Activated CD8-positive, alpha-beta T cell treated with anti-CD3 and anti-CD28 coated beads for 36 hours (primary cell): ENCODE measurements at regions not wholly inside any gene's neighbourhood (a gene's known extent, or its start where the extent isn't known, plus 50 kb on each side); places are given as distances from the start of the nearest gene placed in this dataset.

Experiments
- ATAC-seq: fragments of 200-7000 bp; cut with Tn5 transposase; one replicate; pipeline ENCODE4 v1.10.0; 2021; ENCODE audit warnings: mild to moderate bottlenecking, moderate library complexity
- CTCF ChIA-PET: fragments of 350-600 bp; sonication (Branson Sonifier 250); formaldehyde crosslinking; loops from one replicate; lab custom pipeline; 2021; ENCODE audit warnings: antibody characterized with exemption; lab: Charles Lee
- POLR2A ChIA-PET: fragments of 350-600 bp; sonication (Branson Sonifier 250); formaldehyde crosslinking; loops from one replicate; lab custom pipeline; 2021; ENCODE audit warnings: antibody characterized with exemption; lab: Charles Lee
- DNase-seq: peaks from one replicate; pipeline ENCODE4 v3.0.0-alpha.2; 2020
- H3K27ac Mint-ChIP-seq: one replicate; pipeline ENCODE4 v1.8.0; 2021; ENCODE audit warnings: mild to moderate bottlenecking, mixed read lengths
- H3K27me3 Mint-ChIP-seq: one replicate; pipeline ENCODE4 v1.8.0; 2021; ENCODE audit warnings: mixed read lengths
- H3K36me3 Mint-ChIP-seq: one replicate; pipeline ENCODE4 v1.8.0; 2021; ENCODE audit warnings: low read depth, mixed read lengths
- H3K4me1 Mint-ChIP-seq: one replicate; pipeline ENCODE4 v1.8.0; 2021; ENCODE audit warnings: low read depth, mixed read lengths
- H3K4me3 Mint-ChIP-seq: one replicate; pipeline ENCODE4 v1.8.0; 2021; ENCODE audit warnings: mild to moderate bottlenecking, moderate library complexity, mixed read lengths
- H3K9me3 Mint-ChIP-seq: one replicate; pipeline ENCODE4 v1.8.0; 2021; ENCODE audit warnings: mixed read lengths
- CTCF ChIP-seq: fragments of 200-600 bp; IDR thresholded peaks from one replicate; pipeline ENCODE4 v1.8.0; 2022; ENCODE audit warnings: antibody characterized with exemption, mild to moderate bottlenecking
- intact Hi-C: fragments of 100-400 bp; cut with micrococcal nuclease; formaldehyde crosslinking; loops from one replicate; pipeline ENCODE4 v1.10.0; 2022

DNA sequence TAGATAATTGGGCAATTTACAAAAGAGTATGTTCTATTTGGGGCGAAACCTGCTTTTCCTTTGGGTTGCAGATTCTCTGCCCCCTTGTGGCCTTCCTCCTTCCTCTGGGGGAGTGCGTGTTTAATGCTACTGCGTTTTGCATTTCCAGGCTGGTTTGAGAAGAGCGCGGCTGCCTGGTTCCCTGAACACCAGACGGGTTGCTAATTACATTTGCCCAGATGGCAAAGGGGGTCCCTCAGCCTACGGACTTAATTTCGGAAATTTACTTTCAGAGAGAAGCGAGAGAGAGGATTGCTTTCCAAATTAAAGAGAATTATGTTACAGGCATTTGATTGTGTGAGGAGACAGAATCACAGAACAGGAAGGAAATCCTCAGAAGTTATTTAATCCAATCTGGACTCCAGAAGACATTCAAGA lies 91.9 kb upstream of the JAZF1 start:
- peaks cover 8% of the 10 kb centered on the region for H3K9me3 Mint-ChIP-seq

GRCh38 chr7:28276298-28276697 lies 95.7 kb upstream of the JAZF1 start:
- H3K27me3 Mint-ChIP-seq: peaks cover 15% of the 10 kb centered on the region
- no peak overlapping the region for H3K4me3 Mint-ChIP-seq
- intact Hi-C loops: no loop called here
- ChIA-PET POLR2A (no interaction called here), CTCF (no interaction called here)
- ATAC-seq (no peak), DNase-seq (no peak)
- no peak for TF ChIP-seq CTCF
- no peak overlapping the region for H3K27ac Mint-ChIP-seq
- H3K36me3 Mint-ChIP-seq: peaks cover 4% of the 10 kb centered on the region
- peaks cover 8% of the 10 kb centered on the region for H3K9me3 Mint-ChIP-seq
- H3K4me1 Mint-ChIP-seq: peaks cover 6% of the 10 kb centered on the region

More for the DNA sequence above, 91.9 kb upstream of the JAZF1 start:
- Mint-ChIP-seq H3K4me1 (peaks cover 14% of the 10 kb centered on the region), H3K4me3 (no peak overlapping the region), H3K27ac (no peak overlapping the region), H3K36me3 (peaks cover 4% of the 10 kb centered on the region), H3K27me3 (peaks cover 30% of the 10 kb centered on the region)
- POLR2A ChIA-PET: no interaction called here
- ATAC-seq (no peak), DNase-seq (peak; percentile 48)
- peak; percentile 52 for TF ChIP-seq CTCF
- CTCF ChIA-PET: interaction anchor here (1.0 to 1.2 kb wide), 2 partner anchors 9 to 211 kb away, joined by 3 to 4 read pairs; no protein-coding TSS in a partner anchor
- intact Hi-C loops: no loop called here

DNA sequence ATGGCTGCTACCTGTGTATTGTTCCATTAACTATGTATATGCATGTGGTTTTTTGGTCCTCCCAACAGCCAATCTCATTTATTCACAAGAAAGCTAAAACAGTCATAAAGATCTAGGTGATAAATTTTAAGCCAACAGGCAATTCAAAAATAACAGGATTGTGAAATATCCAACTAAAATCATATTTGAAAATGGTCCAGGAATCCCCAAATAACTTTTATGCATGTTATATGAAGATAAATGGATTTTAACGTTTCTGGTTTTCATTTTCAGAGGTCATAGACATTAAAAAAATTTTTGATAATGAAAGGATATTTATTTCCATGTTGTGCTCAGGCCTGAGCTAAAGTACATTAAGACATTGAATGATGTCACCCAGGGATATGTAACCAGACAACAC lies 96.8 kb upstream of the JAZF1 start:
- Mint-ChIP-seq H3K27ac (no peak overlapping the region), H3K9me3 (peaks cover 8% of the 10 kb centered on the region), H3K36me3 (peaks cover 4% of the 10 kb centered on the region), H3K4me3 (no peak overlapping the region), H3K27me3 (peaks cover 17% of the 10 kb centered on the region), H3K4me1 (peaks cover 3% of the 10 kb centered on the region)
- no peak for DNase-seq
- ATAC-seq: no peak
- intact Hi-C loops: no loop called here
- TF ChIP-seq CTCF: no peak
- ChIA-PET CTCF (interaction anchor here (1.1 kb wide), 1 partner anchor 20 kb away, joined by 3 read pairs; no protein-coding TSS in a partner anchor), POLR2A (no interaction called here)

DNA sequence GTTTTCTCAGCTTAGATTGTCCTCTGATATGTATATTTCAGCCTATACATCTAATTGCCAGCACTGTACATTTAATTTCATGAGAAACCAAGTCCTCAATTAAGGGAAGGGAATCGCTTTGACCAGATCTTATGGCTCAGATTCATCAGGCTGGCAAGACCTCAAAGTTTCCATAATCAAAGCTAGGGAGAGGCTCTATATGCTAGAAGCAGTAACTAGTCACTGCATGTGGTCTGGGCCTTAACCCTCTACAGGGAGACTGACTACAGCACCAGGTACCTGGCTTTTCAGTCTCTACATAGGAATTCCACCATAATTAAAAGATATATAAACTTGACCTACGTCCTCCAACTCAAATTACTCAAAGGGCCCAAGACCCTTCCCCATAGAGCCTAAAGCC lies 97.4 kb upstream of the JAZF1 start:
- Mint-ChIP-seq H3K4me3 (no peak overlapping the region), H3K36me3 (peaks cover 4% of the 10 kb centered on the region), H3K27ac (no peak overlapping the region), H3K27me3 (peaks cover 14% of the 10 kb centered on the region), H3K4me1 (no peaks in the 10 kb centered on the region), H3K9me3 (peaks cover 6% of the 10 kb centered on the region)
- POLR2A ChIA-PET: no interaction called here
- DNase-seq: no peak
- TF ChIP-seq CTCF: no peak
- intact Hi-C loops: no loop called here
- ATAC-seq: no peak
- CTCF ChIA-PET: interaction anchor here (3.3 kb wide), 1 partner anchor 19 kb away, joined by 10 read pairs; no protein-coding TSS in a partner anchor

- Mint-ChIP-seq H3K4me1 (no peaks in the 10 kb centered on the region), H3K4me3 (no peak overlapping the region), H3K36me3 (no peaks in the 10 kb centered on the region), H3K9me3 (no peaks in the 10 kb centered on the region), H3K27ac (no peak overlapping the region), H3K27me3 (peaks cover 17% of the 10 kb centered on the region)
- POLR2A ChIA-PET: no interaction called here
- TF ChIP-seq CTCF: no peak
- CTCF ChIA-PET: interaction anchor here (1.6 to 3.3 kb wide), 3 partner anchors 9 to 187 kb away, joined by 4 to 10 read pairs (median 4); no protein-coding TSS in a partner anchor
- DNase-seq: no peak
- intact Hi-C loops: no loop called here
- ATAC-seq: no peak
Measured at GRCh38 chr7:28280516-28280915, 99.9 kb upstream of the JAZF1 start.
